ENCODE measurements at regions not wholly inside any gene's neighbourhood (a gene's known extent, or its start where the extent isn't known, plus 50 kb on each side); places are given as distances from the start of the nearest gene placed in this dataset.
A peak's percentile ranks its signal among the peaks of the same experiment; 100 is the strongest.

DNA sequence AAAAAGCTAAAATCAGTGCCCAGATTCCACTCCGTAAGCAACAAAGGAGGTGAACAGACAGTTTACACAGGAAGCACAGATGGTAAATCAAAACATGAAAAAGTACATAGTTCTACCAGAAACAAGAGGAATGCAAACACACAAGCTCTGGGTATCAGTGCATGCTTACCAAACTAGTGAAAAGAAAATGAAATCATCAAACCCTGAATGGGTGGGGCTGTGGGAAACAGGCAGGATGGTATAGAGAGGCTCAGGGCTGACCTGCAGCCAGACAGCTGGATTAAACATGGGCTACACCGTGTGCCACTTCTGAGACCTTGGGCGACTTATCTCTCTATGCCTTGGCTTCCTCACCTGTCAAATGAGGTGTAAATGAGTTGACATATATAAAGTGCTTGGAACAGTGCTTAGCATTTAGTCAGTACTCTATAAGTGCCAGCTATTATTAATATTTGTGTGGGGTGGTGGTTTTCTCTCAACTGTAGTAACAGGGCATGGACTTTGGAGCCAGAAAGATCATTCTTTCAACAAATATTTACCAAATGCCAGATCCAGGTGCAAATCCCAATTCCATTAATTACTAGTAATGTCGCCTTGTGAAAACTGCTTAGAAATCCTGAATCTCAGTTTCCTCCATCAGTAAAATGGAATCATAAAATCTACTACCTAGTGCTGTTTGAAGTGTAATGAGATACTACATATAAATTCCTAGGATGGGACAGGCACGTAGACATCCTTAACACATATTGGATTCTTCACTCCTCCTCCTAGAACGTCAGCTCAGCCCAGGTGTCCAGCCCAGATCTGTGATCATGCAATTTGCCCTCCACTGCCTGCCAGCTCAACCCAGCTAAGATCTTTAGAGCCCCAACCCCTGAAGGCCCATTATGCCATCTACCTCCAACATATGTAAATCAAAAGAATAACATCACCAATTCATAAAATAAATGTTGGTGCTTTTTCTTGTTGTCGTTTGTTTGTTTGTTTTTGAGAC, 55.5 kb upstream of the SMAD3 start:
- Histone ChIP-seq H3K4ac (replicated peaks; ENCODE audit: insufficient read length, low read depth, low read length) (no peak overlapping the region), H3K23ac (ENCODE audit: insufficient read length) (no peak overlapping the region), H2BK12ac (ENCODE audit: low read depth, low read length) (no peak overlapping the region), H3K23me2 (ENCODE audit: low read depth, low read length) (no peaks in the 10 kb centered on the region), H2BK20ac (ENCODE audit: low read length) (no peak overlapping the region), H3K56ac (replicated peaks; ENCODE audit: insufficient read length, low read depth, low read length) (no peak overlapping the region), H3K36me3 (ENCODE audit: control insufficient read depth in 2 of 4, insufficient read depth in 4 of 4, low read length in 3 of 4) (no peaks in the 10 kb centered on the region), H4K20me1 (replicated peaks in 1 of 2; ENCODE audit: control insufficient read depth in 1 of 2, insufficient read depth in 2 of 2, low read length in 2 of 2) (no peaks in the 10 kb centered on the region), H4K91ac (replicated peaks; ENCODE audit: insufficient read length, low read length) (no peak overlapping the region), H3K4me2 (ENCODE audit: insufficient read depth in 1 of 2, low read depth in 2 of 2, low read length in 2 of 2) (no peak overlapping the region), H3K79me1 (ENCODE audit: low read depth, low read length) (no peaks in the 10 kb centered on the region), H2BK5ac (ENCODE audit: low read depth, low read length) (no peak overlapping the region), H3K4me3 (ENCODE audit: extremely low read depth in 1 of 4, insufficient read depth in 2 of 4, low read depth in 3 of 4, low read length in 4 of 4) (no peak overlapping the region), H2BK15ac (ENCODE audit: low read length) (no peak overlapping the region), H3K27me3 (replicated peaks in 1 of 4; ENCODE audit: control insufficient read depth in 3 of 4, extremely low read depth in 1 of 4, insufficient read depth in 3 of 4, low read length in 3 of 4) (no peaks in the 10 kb centered on the region), H4K5ac (ENCODE audit: insufficient read length, low read depth, low read length) (no peak overlapping the region), H2AK5ac (ENCODE audit: low read depth, low read length) (no peak overlapping the region), H2BK120ac (replicated peaks; ENCODE audit: low read depth, low read length) (no peak overlapping the region), H3K27ac (ENCODE audit: low read depth, low read length) (no peak overlapping the region), H3K14ac (ENCODE audit: insufficient read length) (no peak overlapping the region), H3K79me2 (ENCODE audit: control insufficient read depth in 1 of 2, insufficient read depth in 2 of 2, low read length in 2 of 2) (no peaks in the 10 kb centered on the region), H3K18ac (ENCODE audit: extremely low read depth, low read length) (no peak overlapping the region), H3K9ac (replicated peaks in 1 of 4; ENCODE audit: extremely low read depth in 1 of 4, low read depth in 3 of 4, low read length in 3 of 4) (no peak overlapping the region), H3K4me1 (replicated peaks in 1 of 4; ENCODE audit: control insufficient read depth in 3 of 4, insufficient read depth in 4 of 4, low read length in 3 of 4) (peaks cover 5 to 20% (median 11%) of the 10 kb centered on the region in 4 experiments), H3K9me3 (ENCODE audit: insufficient read depth in 2 of 2, low read depth in 1 of 2, low read length in 1 of 2) (no peaks in the 10 kb centered on the region), H4K8ac (ENCODE audit: extremely low read depth, insufficient read depth, low read length) (no peak overlapping the region), H2AFZ (ENCODE audit: low read length) (no peak overlapping the region)
- 81% methylated on average over 7 of the region's 7 CpGs; no CpG with 5 or more reads in 1 of the 2 experiments for WGBS, 2 experiments (ENCODE audit: extremely low coverage in 1 of 2, insufficient coverage in 1 of 2, insufficient read length in 1 of 2, insufficient replicate concordance in 2 of 2, low coverage in 1 of 2, low lambda C conversion rate in 2 of 2, missing lambda C conversion rate in 1 of 2)
- peak in 1 of 2 experiments; percentile 19 for DNase-seq (ENCODE audit: low read depth in 1 of 2, low spot score in 2 of 2)
- ChIA-PET POLR2A (ENCODE audit: partially characterized antibody) (no interaction called here), CTCF (ENCODE audit: partially characterized antibody) (interaction anchor here (1.1 to 1.3 kb wide), 2 partner anchors 13 to 48 kb away, joined by 3 read pairs; no protein-coding TSS in a partner anchor)
- FAIRE-seq: no peak
- TF ChIP-seq NANOG (IDR thresholded peaks at IDR 0.05; ENCODE audit: insufficient read depth, low read depth, low read length, poor library complexity, severe bottlenecking) (no peak), BRCA1 (IDR thresholded peaks at IDR 0.05; ENCODE audit: low read depth, low read length) (no peak), FOSL1 (IDR thresholded peaks at IDR 0.05; ENCODE audit: insufficient read depth, low read depth, low read length) (no peak), ATF3 (IDR thresholded peaks at IDR 0.05; ENCODE audit: insufficient read depth, low read depth, low read length) (no peak), TEAD4 (IDR thresholded peaks at IDR 0.05; ENCODE audit: low read depth, low read length) (no peak), ZNF274 (IDR thresholded peaks at IDR 0.05; ENCODE audit: borderline replicate concordance, extremely low read depth, low read length) (no peak)
